HG03159 (cell line): ENCODE measurements at regions not wholly inside any gene's neighbourhood (a gene's known extent, or its start where the extent isn't known, plus 50 kb on each side); places are given as distances from the start of the nearest gene placed in this dataset.
"Not testable (repeated sequence)": the region's sequence is repeated elsewhere in the genome, so short reads cannot be mapped to it uniquely, and the experiment has no call there.

ENCODE experiments used
- ATAC-seq: cut with Tn5 transposase; IDR thresholded peaks from one replicate; pipeline ENCODE4 v1.9.1; 2021; ENCODE audit warnings: mild to moderate bottlenecking, moderate library complexity; ENCODE audit not compliant: unreplicated experiment

DNA sequence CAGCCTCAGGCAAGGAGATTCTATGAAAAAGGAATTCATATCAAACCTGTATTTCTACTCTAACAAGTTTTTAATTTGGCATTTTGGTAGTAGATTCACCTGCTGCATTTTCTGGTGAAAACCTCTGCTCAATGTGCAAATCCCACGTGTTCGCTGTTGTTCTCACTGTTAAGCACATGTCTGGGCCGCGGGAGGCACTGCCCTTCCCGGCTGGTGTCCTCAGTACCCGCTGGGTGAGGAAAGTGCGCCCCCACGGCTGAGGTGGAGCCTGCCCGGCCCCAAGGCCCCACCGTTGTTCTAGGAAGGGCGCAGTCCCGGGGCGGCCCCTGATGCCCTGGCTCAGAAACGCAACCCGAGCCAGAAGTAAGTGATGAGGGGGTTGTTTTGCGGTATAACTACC is 193.4 kb upstream of the VWC2 start:
- ATAC-seq: no peak

- ATAC-seq: no peak
These were observed 192.7 kb upstream of the VWC2 start for GRCh38 chr7:49580761-49581160.

DNA sequence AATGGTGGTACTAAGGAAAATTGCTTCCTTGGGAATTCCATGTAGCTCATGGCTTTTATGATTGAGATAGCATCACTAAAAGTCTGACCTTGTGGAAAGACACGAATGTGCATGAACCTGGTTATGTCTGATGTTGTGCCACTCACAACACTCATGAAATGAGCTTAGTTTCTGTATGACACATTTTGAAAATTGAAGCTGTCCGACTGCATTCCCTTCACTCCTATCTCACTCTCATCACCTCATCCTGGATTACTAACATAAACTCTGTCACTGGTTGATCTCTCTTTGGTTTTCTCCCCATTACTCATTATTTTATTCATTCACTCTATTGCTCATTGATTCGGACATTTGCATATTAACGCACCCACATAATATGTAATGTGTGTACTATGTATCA is 190.0 kb upstream of the VWC2 start:
- ATAC-seq: no peak

GRCh38 chr7:49596701-49597491 is 176.5 kb upstream of the VWC2 start:
- no peak for ATAC-seq

- ATAC-seq: no peak
These were observed 175.6 kb upstream of the VWC2 start for GRCh38 chr7:49597805-49598204.

- ATAC-seq: no peak
These were observed 161.5 kb upstream of the VWC2 start for GRCh38 chr7:49611951-49612350.

GRCh38 chr7:49613759-49614158 is 159.7 kb upstream of the VWC2 start:
- ATAC-seq: no peak

GRCh38 chr7:49614974-49615373 is 158.5 kb upstream of the VWC2 start:
- ATAC-seq: not testable (repeated sequence)

DNA sequence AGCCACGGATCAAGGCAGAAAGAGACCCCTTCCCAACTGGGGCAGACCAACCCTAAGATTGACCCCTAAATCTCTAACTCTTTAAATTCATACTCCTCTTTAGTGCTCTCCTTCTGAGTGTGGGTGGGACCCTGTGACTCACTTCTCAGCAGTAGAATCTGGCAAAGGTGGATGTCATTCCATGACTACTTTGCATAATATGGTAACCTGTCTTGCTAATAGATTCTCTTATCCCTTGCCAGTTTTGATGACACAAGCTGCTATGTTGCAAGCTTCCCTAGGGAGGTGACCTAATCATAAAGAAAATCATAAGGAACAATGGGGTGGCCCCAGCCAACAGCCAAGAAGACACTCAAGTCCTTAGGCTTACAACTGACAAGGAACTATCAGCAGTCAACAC is 155.4 kb upstream of the VWC2 start:
- no peak for ATAC-seq

DNA sequence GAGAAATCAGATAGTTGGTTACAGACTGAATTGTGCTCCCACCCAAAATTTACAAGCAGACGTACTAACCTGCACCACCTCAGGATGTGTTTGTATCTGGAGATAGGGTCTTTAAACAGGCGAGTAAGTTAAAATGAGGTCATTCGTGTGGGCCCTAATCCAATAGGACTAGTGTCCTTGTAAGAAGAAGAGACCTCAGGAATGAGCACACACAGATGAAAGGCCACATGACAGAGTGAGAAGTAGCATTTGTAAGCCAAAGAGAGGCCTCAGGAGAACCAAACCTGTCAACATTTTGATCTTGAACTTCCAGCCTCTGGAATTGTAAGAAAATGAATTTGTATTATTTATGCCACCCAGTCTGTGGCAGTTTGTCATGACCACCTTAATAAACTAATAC is 149.5 kb upstream of the VWC2 start:
- ATAC-seq: no peak

GRCh38 chr7:49624611-49625010 is 148.8 kb upstream of the VWC2 start:
- ATAC-seq: no peak

GRCh38 chr7:49630513-49630912 is 142.9 kb upstream of the VWC2 start:
- ATAC-seq: no peak

DNA sequence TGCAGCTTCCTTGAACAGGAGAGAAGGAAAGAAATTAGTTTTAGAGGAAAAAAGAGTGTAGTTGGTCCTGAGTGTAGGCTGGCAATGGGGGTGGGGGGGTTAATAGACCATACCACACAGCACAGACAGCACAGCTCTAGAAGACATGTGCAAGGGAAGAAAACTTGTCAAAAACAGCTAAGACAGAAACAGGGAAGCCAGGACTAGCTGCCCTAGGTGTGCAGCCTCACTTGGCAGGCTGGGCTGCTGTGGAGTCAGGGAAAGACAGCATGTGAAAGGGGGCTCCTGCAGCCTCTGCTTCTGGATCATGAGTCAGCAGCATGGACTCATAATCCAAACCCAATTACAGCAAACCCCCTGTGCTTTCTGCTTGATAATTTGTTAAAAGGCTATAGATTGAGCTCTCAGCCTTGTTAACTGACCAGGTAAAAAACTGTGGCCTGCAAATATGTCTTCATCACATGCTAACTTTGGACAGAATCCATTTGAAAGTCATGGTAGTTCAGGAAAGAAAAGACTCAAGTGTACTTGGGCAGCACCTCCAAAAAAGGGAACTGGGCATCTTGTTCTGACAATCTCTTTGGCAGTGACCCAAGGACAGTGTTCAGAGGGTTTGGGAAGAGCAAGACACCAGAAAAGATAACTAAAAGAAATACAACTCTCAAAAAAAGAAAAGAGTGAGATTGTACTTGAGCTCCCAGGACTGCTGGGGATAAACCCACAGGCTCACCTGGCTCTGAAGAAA is 142.2 kb upstream of the VWC2 start:
- ATAC-seq: no peak

DNA sequence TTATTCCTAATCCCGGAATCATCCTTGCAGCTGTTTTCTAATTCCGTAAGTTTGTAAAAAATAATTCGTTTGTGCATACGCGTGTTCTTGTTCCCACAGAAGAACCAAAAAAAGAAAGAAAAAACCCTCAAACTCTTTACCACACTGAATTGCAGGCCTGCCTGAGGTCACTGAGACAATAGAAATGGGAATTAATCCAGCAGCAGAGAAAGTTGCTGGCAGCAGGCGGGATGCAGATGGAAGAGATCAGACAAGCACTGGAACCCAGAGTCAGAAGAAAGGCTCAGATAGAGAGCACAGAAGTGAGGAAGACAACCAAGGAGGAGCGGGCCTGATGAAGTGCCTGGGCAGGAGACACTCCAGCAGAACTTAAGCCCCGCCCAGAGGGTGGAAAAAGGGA is 141.5 kb upstream of the VWC2 start:
- no peak for ATAC-seq

- ATAC-seq: no peak
These were observed 137.6 kb upstream of the VWC2 start for GRCh38 chr7:49635800-49636199.

DNA sequence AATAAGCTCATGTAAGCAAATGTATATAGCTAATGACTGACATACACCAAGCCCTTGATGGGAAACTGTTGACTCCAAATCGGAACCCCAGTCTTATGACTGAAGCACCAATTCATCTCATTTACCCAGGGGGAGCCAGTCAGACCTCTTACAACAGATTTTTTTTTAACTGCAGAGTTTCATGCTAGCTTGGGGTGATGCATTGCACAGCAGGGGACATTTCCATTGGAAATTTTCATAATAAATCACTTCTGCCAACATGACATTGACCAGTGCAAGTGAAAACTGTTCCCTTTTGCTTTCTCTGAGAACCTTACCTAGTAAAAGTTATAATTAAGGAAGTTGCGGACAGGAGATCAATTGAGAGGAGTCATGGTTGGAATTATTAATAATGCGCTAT is 137.0 kb upstream of the VWC2 start:
- ATAC-seq: no peak

DNA sequence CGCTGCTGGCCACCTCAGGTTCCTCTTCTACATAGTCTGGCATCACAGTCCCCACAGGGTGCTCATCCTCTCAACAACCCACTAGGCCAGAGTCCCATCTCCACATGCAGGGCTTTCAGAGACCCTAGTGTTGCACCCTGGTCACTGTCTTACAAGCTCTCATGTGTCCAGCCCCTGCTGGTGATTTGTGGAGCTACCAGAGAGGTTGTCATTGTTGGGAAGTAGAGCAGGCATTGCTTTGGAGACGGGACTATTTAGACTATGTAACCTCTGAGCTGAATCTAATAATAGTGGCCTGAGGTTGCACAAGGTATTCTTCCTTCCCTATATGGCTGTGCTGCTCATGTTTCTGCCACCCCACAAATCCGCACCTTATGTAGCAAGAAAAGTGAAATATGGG is 135.3 kb upstream of the VWC2 start:
- ATAC-seq: no peak

DNA sequence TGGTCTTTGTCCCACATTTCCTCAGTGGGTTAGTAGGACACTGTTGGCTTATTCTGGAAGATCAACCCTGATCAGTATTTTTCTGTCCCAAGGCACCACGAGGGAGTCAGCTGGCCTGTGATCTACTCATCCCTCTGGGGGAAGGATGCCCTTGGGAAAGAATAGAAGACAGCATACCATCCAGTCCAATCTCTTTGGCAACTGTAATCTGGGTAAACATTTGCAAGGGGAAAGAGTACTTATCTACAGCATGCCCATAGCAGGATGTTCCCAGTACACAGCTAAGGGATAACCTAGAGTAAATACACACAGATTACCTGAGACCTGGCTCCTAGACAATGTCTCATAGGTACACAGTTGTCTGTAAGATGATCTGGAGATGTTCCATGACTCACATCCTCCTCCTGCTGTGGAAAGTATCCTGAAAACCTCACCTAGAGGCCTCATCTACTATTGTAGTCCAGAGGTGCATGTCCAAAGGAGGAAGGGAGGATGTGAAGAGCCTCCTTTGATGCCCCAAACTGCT is 134.3 kb upstream of the VWC2 start:
- no peak for ATAC-seq

DNA sequence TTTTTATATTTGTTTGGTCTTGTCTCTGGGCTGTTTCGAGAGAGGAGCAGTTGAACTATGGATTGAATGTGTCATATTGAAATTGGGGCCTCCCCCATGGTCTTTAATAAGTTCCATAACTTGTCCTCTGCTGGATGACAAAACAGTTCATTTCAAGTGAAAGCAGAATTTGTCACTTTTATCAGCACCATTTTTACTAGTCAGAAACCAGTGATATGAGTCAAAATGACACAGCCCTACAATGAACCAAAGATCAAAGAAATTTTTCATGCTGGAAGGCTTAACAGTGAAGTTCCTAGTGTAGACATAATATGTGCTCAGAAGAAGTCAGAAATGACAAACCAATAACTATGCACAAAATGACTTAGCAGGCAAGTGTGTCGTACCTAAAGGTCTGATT is 133.6 kb upstream of the VWC2 start:
- ATAC-seq: no peak

- ATAC-seq: no peak
These were observed 130.1 kb upstream of the VWC2 start for GRCh38 chr7:49643321-49643720.

- ATAC-seq: no peak
These were observed 129.7 kb upstream of the VWC2 start for GRCh38 chr7:49643736-49644135.
